HG03280 (cell line): ENCODE measurements at regions not wholly inside any gene's neighbourhood (a gene's known extent, or its start where the extent isn't known, plus 50 kb on each side); places are given as distances from the start of the nearest gene placed in this dataset.
"Not testable (repeated sequence)": the region's sequence is repeated elsewhere in the genome, so short reads cannot be mapped to it uniquely, and the experiment has no call there.

ENCODE experiments used
- ATAC-seq: cut with Tn5 transposase; IDR thresholded peaks from one replicate; pipeline ENCODE4 v1.9.1; 2021; ENCODE audit warnings: mild to moderate bottlenecking, moderate library complexity; ENCODE audit not compliant: unreplicated experiment

DNA sequence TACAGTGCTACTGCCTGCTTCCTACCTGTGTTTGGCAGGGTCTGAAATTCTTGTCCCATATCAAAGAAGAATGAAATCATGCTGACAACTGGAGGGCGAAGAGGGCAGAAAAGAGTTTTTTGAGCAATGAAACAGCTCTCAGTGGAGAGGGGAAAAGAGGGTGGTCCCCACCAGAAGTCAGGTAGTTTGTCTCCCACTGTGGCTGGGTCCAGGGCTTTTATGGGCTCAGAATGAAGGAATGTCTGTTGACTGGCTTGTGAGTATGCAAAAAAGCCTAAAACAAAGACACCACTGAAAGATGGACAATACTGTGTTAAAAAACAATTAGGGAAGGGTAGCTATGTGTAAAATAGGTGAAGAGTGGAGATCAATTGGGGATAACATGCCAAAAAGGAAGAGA lies 115.0 kb downstream of the ADAM29 start:
- ATAC-seq: no peak

GRCh38 chr4:175034007-175034406 lies 115.8 kb downstream of the ADAM29 start:
- ATAC-seq: no peak

- ATAC-seq: no peak
These were observed 117.0 kb downstream of the ADAM29 start for GRCh38 chr4:175034986-175035705.

- peak; percentile 64 for ATAC-seq
These were observed 117.7 kb downstream of the ADAM29 start for GRCh38 chr4:175035905-175036304.

- ATAC-seq: no peak
These were observed 130.1 kb downstream of the ADAM29 start for GRCh38 chr4:175048111-175048784.

- no peak for ATAC-seq
These were observed 130.7 kb downstream of the ADAM29 start for GRCh38 chr4:175048906-175049305.

GRCh38 chr4:175051974-175052373 lies 133.8 kb downstream of the ADAM29 start:
- ATAC-seq: no peak

DNA sequence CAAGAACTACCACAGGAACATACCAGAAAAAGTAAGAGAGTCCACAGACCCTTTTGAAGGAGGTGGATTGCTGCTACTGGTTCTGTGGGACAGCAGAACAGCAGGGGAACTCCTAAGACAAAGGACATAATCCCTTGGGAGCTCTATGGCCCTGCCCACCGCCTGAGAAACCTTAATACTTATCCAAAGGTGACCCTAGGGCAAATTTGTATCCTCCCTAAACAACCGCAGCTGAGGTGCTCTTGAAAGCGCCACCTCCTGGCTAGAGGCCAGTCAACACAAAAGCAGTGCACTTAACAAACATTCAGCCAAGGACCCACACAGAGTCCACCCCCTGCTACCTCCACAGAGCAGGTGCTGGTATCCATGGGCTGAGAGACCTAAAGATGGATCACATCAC lies 136.8 kb downstream of the ADAM29 start:
- ATAC-seq: peak; percentile 65

DNA sequence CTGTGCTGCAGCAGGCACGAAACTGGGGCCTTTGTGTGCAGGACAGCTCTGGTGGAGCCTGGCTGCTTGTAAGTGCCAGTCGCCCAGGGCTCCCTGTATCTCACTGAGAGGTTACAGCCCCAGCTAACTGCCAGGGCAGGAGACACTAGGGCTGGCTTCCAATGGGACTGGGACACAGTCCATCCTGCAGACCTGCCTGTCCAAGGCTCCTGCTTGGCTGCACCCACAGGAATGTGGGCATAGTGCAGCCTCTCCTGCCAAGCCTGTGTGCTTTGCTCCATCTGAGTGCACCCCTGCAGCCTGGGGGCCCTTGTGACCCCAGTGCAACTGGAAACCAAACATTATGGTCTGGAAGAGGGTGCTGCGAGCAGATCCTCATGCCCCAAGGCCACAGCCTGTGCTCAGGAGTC lies 144.0 kb downstream of the ADAM29 start:
- no peak for ATAC-seq

- ATAC-seq: no peak
These were observed 147.1 kb downstream of the ADAM29 start for GRCh38 chr4:175065228-175065627.

GRCh38 chr4:175066923-175067627 lies 148.9 kb downstream of the ADAM29 start:
- no peak for ATAC-seq

- no peak for ATAC-seq
These were observed 150.1 kb downstream of the ADAM29 start for GRCh38 chr4:175068266-175068665.

DNA sequence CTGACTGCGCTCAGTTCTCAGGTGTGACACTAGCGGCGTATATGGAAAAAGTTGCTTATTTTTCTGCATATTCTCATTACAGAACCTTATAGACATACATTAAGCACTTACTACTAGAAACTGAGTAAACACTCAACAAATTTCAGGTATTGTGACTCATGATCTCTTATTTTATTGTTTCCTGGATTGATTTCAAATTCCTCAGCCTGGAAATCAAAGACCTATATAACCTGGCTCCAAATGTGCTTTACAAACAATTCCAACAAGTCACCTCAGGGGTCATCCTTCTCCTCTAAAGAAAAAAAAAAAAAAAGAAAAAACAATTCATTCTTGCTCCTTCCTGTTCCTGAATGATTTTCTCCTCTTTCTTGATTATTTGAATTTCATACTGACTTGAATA lies 152.3 kb downstream of the ADAM29 start:
- no peak for ATAC-seq

DNA sequence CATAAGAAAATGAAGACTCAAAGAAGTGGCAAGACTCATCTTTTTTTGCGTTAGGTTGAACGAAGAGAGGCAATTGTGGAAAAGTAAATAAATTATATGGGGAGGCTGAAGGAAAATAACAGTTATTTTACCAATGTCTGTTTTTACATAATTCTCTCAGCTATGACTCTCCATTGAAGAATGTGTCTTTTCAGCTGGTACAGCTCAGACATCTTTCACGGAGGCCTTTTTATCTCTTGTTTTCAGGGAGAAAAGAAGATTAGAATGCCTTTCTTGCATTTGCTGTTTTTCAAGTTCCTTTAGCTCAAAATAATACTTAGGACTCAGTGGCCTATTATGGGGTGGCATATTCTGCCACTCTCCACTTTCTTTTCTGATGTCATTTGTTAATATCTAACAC lies 153.0 kb downstream of the ADAM29 start:
- no peak for ATAC-seq

DNA sequence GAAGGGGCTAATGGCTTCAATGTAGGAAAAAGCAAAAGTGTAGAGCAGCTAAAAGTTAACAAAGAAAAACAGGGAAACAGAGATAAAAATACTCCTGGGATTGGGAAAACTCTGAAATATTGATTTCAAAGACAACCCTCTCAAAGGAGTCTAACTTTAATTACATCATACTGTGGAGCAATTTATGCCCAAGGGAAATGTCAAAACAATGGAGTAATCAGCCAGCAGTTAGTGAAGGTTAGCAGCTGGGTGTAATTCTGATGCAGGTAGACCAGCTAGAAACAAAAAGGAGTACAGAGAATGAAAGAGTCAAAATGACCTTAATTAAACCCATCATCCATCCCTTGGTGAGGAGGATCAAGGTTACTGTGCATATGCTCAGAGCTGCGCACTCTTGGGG lies 169.0 kb downstream of the ADAM29 start:
- no peak for ATAC-seq

DNA sequence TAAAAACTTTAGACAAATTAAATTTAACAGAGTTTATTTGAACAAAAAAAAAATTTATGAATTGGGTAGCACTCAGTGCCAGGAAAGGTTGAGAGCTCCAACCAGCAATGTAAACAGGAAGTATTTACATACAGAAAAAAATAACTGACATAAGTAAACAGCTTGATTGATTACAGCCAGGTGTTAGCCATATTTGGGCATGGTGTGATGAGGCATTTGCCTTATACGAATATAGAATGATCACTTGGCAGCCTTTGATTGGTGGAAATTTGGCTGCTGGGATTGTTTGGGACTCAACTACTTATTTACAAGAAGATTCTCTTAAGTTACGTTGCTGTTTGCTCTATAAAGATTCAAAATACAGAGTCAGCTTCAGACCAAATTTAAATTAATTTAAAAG lies 172.0 kb downstream of the ADAM29 start:
- ATAC-seq: no peak

DNA sequence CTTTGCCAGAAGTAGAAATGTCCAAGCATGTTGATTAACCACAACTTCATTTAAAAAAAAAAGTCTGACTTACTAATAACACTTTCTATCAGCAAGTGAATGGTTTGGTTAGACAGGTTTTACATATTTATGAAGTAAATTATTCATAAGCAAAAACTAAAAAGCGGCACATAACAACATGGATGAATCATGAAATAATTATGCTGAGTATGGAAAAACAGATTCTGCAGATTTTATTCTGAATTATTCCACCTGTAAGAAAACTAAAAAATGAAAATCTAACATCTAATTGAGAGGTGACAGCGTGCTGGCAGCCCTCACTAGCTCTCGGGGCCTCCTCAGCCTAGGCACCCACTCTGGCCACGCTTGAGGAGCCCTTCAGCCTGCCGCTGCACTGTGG lies 173.5 kb downstream of the ADAM29 start:
- no peak for ATAC-seq

DNA sequence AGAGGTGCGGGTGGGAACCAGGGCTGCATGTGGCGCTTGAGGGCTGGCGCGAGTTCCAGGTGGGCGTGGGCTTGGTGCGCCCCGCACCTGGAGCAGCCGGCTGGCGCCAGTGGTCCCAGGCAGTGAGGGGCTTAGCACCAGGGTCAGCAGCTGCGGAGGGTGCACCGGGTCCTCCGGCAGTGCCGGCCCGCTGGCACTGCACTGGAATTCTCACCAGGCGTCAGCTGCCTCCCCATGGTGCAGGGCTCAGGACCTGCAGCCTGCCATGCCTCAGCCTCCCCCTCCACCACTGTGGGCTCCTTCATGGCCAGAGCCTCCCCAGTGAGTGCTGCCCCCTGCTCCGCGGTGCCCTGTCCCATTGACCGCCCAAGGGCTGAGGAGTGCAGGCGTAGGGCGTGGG lies 174.0 kb downstream of the ADAM29 start:
- no peak for ATAC-seq

GRCh38 chr4:175093055-175093454 lies 174.9 kb downstream of the ADAM29 start:
- ATAC-seq: not testable (repeated sequence)

DNA sequence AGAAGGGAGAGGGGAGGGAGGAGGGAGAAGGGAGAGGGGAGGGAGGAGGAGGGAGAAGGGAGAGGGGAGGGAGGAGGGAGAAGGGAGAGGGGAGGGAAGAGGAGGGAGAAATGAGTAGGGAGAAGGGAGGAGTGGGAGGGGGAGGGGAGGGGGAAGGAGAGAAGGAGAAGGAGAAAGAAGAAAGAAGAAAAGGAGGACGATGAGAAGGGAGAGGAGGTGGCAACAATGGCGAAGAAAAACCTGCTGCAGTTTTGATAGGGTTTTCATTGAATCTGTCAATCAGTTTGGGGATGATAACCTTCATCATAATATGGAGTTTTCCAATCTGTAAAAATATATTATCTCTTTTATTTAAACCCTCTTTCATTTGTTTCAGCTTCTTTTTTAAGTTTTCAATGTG lies 185.2 kb downstream of the ADAM29 start:
- ATAC-seq: no peak

DNA sequence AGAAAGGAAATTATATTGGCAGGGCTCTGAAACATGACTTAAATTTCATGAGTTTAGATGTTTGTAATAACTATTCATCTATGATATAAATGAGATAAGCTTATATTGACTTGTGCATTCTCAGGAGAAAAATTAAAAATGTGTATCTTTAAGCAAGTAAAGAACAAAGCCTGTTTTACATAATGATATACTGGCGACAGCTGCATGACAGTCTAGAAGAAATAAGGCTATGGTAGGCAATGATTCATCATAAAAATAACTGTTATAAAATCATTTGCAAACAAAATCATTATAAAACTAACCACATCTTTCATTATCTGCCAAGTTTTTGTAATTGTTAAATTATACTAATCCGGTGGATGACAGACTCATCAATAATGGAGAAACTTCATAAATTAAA lies 188.1 kb downstream of the ADAM29 start:
- ATAC-seq: no peak

GRCh38 chr4:175109933-175110332 lies 191.8 kb downstream of the ADAM29 start:
- ATAC-seq: peak; percentile 76
